ENCODE measurements at regions not wholly inside any gene's neighbourhood (a gene's known extent, or its start where the extent isn't known, plus 50 kb on each side); places are given as distances from the start of the nearest gene placed in this dataset.

GRCh38 chr4:108350332-108350731 lies 181.6 kb upstream of the LEF1 start:
- no peak for FAIRE-seq

DNA sequence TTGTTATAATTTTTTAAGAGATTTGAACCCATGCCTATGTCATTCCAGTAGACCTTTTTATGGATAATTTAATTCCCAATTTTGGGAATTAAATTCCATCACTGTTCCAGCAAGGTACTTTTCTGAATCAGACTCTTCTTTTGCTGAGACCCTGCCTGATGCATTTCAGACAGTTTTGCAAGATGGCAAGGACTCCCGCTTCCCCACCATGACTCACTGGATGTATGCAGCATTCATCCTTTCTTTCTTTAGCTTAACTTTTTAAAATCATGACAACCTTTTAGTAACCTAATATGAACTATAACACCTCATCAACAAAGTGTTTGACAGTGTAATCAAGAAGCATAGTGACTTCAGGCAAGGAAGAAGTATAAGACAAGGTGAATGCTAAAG lies 178.1 kb upstream of the LEF1 start:
- FAIRE-seq (no peak), DNase-seq (ENCODE audit: extremely low spot score, insufficient read length, low read depth) (no peak)

More at GRCh38 chr4:108350332-108350731, 181.6 kb upstream of the LEF1 start:
- DNase-seq (ENCODE audit: extremely low spot score, insufficient read length, low read depth) = no peak

DNA sequence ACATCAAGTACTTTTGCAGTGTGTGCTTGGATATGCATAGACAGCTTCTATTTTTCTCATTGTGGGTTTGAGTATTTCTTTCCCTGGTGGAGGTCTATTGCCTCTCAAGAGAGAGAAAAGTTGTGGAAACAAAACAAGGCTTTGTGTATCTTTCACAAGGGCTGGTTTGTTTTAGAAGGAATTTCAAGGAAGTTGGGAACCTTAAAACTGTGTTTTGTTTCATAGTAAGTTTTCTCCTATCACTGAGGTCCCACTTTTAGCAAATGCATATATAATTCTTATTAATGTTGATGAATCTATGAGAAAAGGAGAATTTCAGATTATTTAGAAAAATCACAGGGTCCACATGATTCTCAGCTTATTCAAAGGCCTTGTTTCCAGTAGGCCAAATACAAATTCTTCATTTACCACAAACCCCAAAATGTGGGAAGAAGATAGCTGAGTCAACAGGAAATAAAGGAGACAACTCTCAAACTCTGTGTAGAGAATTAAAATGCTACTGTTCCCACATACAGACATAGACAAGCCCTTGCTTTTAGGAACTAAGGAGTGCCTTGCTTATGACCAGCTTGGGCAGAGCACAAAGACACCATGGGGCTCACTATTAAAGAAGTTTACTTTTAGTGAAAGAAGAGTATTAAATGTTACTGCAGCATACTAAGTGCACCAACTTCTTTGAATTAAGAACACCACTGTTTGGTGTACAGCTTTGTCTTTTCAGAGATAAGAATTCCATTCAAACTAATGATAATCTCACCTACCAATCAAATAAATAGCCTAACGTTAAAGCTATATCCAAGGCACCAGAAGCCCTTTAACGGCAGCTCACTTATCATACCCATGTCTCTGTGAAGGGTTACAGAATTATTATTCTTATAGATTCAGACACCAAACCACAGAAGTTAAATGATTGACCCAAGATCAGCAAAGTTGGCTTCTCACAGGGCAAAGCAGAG lies 177.4 kb upstream of the LEF1 start:
- FAIRE-seq (no peak), DNase-seq (ENCODE audit: extremely low spot score, insufficient read length, low read depth) (no peak)

DNA sequence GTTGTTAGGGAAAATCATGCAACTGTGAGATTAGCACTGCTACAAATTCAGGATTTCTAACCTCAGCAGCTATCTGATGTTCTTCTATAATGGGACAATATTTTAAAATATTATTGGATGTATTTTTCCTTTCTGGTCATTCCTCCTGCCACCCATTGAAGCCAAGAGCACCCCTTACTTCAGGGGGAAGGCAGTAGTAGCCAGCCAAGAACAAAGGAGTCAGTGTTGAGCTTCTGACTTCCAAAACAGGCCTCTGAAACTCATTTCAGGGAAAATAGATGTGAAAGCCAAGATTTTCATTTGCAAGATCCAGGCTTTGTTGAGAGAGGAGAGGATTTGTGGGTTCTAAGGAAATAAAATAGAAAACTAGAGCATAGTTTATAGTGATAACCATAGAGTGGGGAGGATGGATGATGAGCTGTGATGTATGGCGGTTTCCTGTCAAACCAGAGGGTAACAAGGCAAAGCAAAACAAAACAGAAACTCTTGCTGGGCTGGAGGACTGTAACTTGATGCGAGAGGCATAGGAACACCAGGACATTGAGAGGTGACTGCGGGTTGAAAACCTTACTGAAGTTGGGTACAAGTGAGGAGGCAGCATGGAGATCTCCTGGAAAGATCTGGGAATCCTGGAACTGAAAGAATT lies 173.7 kb upstream of the LEF1 start:
- FAIRE-seq (no peak), DNase-seq (ENCODE audit: extremely low spot score, insufficient read length, low read depth) (no peak)

GRCh38 chr4:108337923-108338322 lies 169.2 kb upstream of the LEF1 start:
- FAIRE-seq = no peak
- no peak for DNase-seq (ENCODE audit: extremely low spot score, insufficient read length, low read depth)

GRCh38 chr4:108336076-108336475 lies 167.3 kb upstream of the LEF1 start:
- no peak for FAIRE-seq
- DNase-seq (ENCODE audit: extremely low spot score, insufficient read length, low read depth) = no peak

DNA sequence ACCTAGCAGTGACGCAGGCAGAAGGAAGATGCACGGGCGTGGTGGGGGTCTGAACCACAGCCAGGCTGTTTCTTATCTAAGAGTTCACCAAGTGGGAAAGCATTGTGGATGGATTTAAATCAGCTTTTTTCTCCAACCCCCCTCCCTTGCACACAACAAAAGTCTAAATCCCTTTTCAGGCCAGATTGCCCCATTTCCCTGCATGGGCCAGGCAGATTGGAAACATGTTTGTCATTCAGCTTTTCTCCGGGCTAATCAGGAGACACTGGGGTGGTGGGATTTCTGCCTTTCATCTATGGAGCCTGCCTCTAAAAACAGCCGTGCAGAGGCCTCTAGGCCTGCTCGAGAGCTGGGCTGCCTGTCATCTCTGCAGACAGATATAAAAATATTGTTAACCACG lies 166.3 kb upstream of the LEF1 start:
- FAIRE-seq (no peak), DNase-seq (ENCODE audit: extremely low spot score, insufficient read length, low read depth) (no peak)

DNA sequence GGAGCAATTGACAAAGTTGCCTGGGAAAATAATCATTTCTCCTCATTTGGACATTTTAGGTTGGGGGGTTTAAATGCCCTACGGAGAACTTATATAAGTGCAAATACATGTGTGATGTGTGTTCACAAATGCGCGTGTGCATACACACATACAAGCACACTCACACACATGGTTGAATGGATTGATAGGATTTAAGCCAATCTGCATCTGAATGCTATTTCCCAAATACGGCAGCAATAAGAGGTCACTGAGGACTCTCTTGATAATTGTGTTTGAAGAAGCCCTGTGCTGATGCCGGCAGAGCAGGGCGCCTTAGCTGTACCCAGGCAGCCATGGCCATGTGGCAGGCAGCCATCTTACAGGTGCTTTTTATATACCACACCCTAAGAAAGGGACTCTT lies 165.3 kb upstream of the LEF1 start:
- FAIRE-seq = no peak
- no peak for DNase-seq (ENCODE audit: extremely low spot score, insufficient read length, low read depth)

- DNase-seq (ENCODE audit: extremely low spot score, insufficient read length, low read depth) (no peak), FAIRE-seq (no peak)
Measured at GRCh38 chr4:108333353-108333942, 164.7 kb upstream of the LEF1 start.

- FAIRE-seq = no peak
- no peak for DNase-seq (ENCODE audit: extremely low spot score, insufficient read length, low read depth)
Measured at GRCh38 chr4:108331905-108332632, 163.3 kb upstream of the LEF1 start.

- no peak for FAIRE-seq
- DNase-seq (ENCODE audit: extremely low spot score, insufficient read length, low read depth) = no peak
Measured at GRCh38 chr4:108328383-108328732, 159.6 kb upstream of the LEF1 start.

DNA sequence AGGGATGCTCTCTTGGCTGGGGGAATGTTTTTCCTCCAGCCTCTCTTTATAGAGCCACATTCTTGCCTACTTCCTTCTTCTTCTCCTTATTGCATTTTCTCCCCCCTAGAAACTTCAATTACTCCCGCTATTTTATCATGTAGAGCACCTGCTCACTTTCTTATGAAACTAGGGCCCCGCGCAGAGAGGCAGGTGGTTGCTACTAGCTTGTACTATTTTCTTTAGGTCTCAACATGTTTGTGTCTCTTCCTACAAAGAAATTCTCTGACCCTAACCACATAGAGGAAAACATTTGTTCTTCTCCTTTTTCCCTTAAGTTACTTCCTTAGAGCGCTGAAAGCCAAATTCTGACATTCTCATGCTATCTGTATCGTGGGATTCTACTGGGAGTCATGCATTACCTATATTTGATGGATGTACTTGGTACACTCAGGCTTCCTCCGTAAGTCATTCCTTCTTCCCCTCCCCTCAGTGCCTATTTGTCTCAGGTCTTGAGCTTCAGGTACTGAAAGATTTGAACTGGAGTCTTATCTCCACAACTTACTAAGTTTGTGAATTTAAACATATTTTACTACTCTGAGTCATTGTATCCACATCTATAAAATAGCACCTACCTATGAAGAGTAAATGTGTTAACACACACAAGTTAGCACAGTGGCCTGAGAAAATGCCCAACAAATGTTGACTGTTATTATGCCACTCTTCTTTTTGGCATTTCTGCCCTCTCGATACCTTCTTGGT lies 159.1 kb upstream of the LEF1 start:
- DNase-seq (ENCODE audit: extremely low spot score, insufficient read length, low read depth) (no peak), FAIRE-seq (no peak)

DNA sequence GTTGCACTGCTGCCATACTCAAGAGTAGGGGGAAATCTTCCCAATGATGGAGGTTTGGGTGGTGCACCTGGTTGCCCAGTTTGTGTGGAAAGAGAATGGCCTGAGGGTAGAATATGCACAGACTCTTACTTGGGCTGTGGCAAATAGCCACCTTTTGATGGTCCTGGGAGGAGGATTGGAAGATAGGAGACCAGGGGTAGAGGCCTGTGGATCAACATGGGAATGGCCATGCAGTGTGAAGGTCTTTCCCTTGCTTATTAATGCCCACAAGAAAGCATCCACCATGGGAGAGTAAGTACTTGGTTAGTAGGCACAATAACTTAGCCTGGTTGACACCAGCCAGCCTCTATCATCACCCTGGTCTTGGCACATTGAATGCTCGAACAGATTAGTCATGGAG lies 156.8 kb upstream of the LEF1 start:
- DNase-seq (ENCODE audit: extremely low spot score, insufficient read length, low read depth) (no peak), FAIRE-seq (no peak)

DNA sequence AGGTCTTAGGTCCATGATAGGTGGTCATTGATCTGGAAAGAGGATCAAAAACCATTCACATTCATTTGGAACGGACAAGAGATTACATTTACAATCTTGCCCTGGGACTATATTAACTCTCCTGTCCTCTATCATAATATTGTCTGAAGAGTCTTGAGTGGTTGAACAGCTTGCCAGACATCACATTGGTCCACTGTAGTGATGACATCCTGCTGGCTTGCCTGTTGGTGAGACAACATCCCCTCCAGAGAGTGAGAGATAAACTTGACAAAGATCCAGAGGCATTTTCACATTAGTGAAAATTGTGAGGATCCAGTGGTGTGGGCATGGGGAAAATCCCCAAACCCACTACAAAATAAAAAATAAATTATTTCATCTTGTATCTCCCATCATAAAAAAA lies 155.7 kb upstream of the LEF1 start:
- no peak for FAIRE-seq
- no peak for DNase-seq (ENCODE audit: extremely low spot score, insufficient read length, low read depth)

DNA sequence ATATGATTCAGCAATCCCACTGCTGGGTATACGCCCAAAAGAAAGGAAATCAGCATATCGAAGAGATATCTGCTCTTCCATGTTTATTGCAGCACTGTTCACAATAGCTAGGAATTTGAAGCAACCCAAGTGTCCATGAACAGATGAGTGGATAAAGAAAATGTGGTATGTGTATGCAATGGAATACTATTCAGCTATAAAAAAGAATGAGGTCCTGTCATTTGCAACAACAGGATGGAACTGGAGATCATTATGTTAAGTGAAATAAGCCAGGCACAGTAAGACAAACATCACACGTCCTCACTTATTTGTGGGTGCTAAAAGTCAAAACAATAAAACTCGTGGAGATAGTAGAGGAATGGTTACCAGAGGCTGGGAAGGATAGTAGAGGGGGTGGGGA lies 153.8 kb upstream of the LEF1 start:
- FAIRE-seq (no peak), DNase-seq (ENCODE audit: extremely low spot score, insufficient read length, low read depth) (no peak)

DNA sequence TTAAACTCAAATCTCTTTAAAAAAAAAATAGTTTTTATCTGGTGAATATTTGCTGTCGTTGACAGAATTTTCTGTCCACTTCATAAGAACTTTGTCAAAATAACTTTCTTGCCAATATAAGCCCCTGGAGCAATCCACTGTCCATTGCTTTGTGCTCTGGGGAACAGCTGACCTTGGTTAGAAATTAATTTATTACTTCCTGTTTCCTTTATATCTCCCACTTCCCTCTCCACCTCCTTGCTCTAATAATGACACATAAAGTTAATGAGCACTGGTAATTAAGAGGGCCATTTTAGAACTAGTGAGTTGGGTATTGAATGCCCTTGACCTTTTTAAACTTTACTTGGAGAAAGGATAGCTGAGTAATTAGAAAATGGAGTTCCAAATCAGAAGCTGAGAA lies 151.3 kb upstream of the LEF1 start:
- no peak for FAIRE-seq
- DNase-seq (ENCODE audit: extremely low spot score, insufficient read length, low read depth) = no peak

- no peak for FAIRE-seq
- DNase-seq (ENCODE audit: extremely low spot score, insufficient read length, low read depth) = no peak
Measured at GRCh38 chr4:108317377-108317776, 148.6 kb upstream of the LEF1 start.

DNA sequence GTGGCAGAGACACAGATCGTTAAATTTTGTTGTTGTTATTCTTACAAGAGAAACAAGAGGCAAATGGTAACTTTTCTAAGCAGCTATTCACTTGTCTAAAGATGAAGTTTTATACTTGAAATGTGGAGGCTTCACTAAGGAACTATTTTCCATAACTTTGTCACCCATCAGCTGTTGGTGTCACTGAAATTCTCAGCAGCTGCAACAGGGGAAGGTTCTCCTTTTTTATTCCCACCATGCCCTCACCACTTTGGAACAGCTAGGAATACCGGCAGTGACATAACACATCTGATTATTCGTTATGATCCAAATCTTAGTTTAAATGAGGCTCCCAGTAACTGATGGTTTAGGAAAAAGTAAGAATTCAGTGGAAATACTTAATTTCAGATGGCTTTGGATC lies 147.0 kb upstream of the LEF1 start:
- FAIRE-seq (no peak), DNase-seq (ENCODE audit: extremely low spot score, insufficient read length, low read depth) (no peak)

- DNase-seq (ENCODE audit: extremely low spot score, insufficient read length, low read depth) (no peak), FAIRE-seq (no peak)
Measured at GRCh38 chr4:108314900-108315589, 146.3 kb upstream of the LEF1 start.

Data from GM18507 (cell line).